GM23338 (cell line): ENCODE measurements at regions not wholly inside any gene's neighbourhood (a gene's known extent, or its start where the extent isn't known, plus 50 kb on each side); places are given as distances from the start of the nearest gene placed in this dataset.

Source experiments
- ATAC-seq: fragments of 200-7000 bp; cut with Tn5 transposase; 3 replicates; pipeline ENCODE4 v1.9.1; 2020
- DNase-seq: peaks from one replicate; pipeline ENCODE4 v3.0.0-alpha.2; 2015; ENCODE audit warnings: low spot score
- H2AFZ ChIP-seq: fragments of 200-600 bp; sonication (generic); 2 replicates; pipeline ENCODE4 v1.8.0; 2016; ENCODE audit warnings: antibody characterized with exemption, mild to moderate bottlenecking, moderate library complexity
- H3F3A ChIP-seq: fragments of 200-600 bp; sonication (generic); replicated peaks from 2 replicates; pipeline ENCODE4 v1.8.0; 2017; ENCODE audit warnings: antibody characterized with exemption, mixed run types, low read depth
- H3K27ac ChIP-seq: fragments of 200-600 bp; sonication (generic); 2 replicates; pipeline ENCODE4 v1.6.1; 2016; ENCODE audit warnings: low read depth
- H3K27me3 ChIP-seq: fragments of 200-600 bp; sonication (generic); 2 replicates; pipeline ENCODE4 v1.8.0; 2016; ENCODE audit warnings: mild to moderate bottlenecking, mixed run types, moderate library complexity; ENCODE audit not compliant: insufficient read depth
- H3K36me3 ChIP-seq: fragments of 200-600 bp; sonication (generic); 2 replicates; pipeline ENCODE4 v1.8.0; 2016; ENCODE audit warnings: mild to moderate bottlenecking; ENCODE audit not compliant: insufficient read depth
- H3K4me1 ChIP-seq: fragments of 200-600 bp; sonication (generic); 2 replicates; pipeline ENCODE4 v1.8.0; 2016; ENCODE audit warnings: mild to moderate bottlenecking, moderate library complexity; ENCODE audit not compliant: insufficient read depth
- H3K4me2 ChIP-seq: fragments of 200-600 bp; sonication (generic); 2 replicates; pipeline ENCODE4 v1.7.1; 2017; ENCODE audit warnings: mixed run types
- H3K4me3 ChIP-seq: fragments of 200-600 bp; sonication (generic); 2 replicates; pipeline ENCODE4 v1.6.1; 2016; ENCODE audit warnings: mixed run types
- H3K79me2 ChIP-seq: fragments of 200-600 bp; sonication (generic); replicated peaks from 2 replicates; pipeline ENCODE4 v1.8.0; 2017; ENCODE audit warnings: mild to moderate bottlenecking; ENCODE audit not compliant: insufficient read depth
- H3K9me2 ChIP-seq: fragments of 200-600 bp; sonication (generic); 2 replicates; pipeline ENCODE4 v1.8.0; 2017; ENCODE audit not compliant: insufficient read depth
- H4K20me1 ChIP-seq: fragments of 200-600 bp; sonication (generic); replicated peaks from 2 replicates; pipeline ENCODE4 v1.8.0; 2017; ENCODE audit warnings: mild to moderate bottlenecking; ENCODE audit not compliant: insufficient read depth
- H3K27ac Mint-ChIP-seq: 2 replicates; pipeline ENCODE4 v1.8.0; 2020; ENCODE audit warnings: inconsistent platforms, mild to moderate bottlenecking, moderate library complexity, mixed read lengths
- H3K27me3 Mint-ChIP-seq: 3 replicates; pipeline ENCODE4 v1.8.0; 2022; ENCODE audit warnings: low read depth, mild to moderate bottlenecking, moderate library complexity, mixed read lengths, inconsistent platforms; ENCODE audit not compliant: insufficient read depth, poor library complexity
- H3K36me3 Mint-ChIP-seq: 3 replicates; pipeline ENCODE4 v1.8.0; 2021; ENCODE audit warnings: low read depth, mild to moderate bottlenecking, inconsistent platforms, moderate library complexity, mixed read lengths
- H3K4me1 Mint-ChIP-seq: 3 replicates; pipeline ENCODE4 v1.8.0; 2020; ENCODE audit warnings: mild to moderate bottlenecking, inconsistent platforms, mixed read lengths
- H3K4me3 Mint-ChIP-seq: 3 replicates; pipeline ENCODE4 v1.8.0; 2021; ENCODE audit warnings: moderate library complexity, mild to moderate bottlenecking, inconsistent platforms, mixed read lengths
- H3K9me3 Mint-ChIP-seq: 3 replicates; pipeline ENCODE4 v1.8.0; 2020; ENCODE audit warnings: moderate library complexity, mild to moderate bottlenecking, inconsistent platforms, mixed read lengths
- CREB1 ChIP-seq: fragments of 250-450 bp; sonication (Bioruptor Pico); IDR thresholded peaks from 2 replicates; pipeline ENCODE4 v1.5.0; 2020; ENCODE audit warnings: low read depth, mild to moderate bottlenecking, moderate library complexity
- ETS1 ChIP-seq: IDR thresholded peaks from 2 replicates; pipeline ENCODE4 v1.6.1; 2016; ENCODE audit warnings: antibody characterized with exemption
- JUNB ChIP-seq: IDR thresholded peaks from one replicate; pipeline ENCODE4 v1.6.1; 2016; ENCODE audit warnings: antibody characterized with exemption; ENCODE audit not compliant: unreplicated experiment
- POLR2AphosphoS5 ChIP-seq: IDR thresholded peaks from 2 replicates; pipeline ENCODE4 v1.6.1; 2016; ENCODE audit warnings: antibody characterized with exemption, low read depth
- REST ChIP-seq: IDR thresholded peaks from one replicate; pipeline ENCODE4 v1.6.1; 2018; ENCODE audit warnings: antibody characterized with exemption; ENCODE audit not compliant: unreplicated experiment
- STAT1 ChIP-seq: IDR thresholded peaks from one replicate; pipeline ENCODE4 v1.6.1; 2016; ENCODE audit warnings: antibody characterized with exemption; ENCODE audit not compliant: unreplicated experiment
- ZNF114 ChIP-seq: fragments of 250-450 bp; sonication (Bioruptor Pico); IDR thresholded peaks from 2 replicates; pipeline ENCODE4 v1.5.0; 2020; ENCODE audit warnings: mild to moderate bottlenecking, moderate library complexity
- ZNF331 ChIP-seq: fragments of 250-450 bp; sonication (Bioruptor Pico); IDR thresholded peaks from 2 replicates; pipeline ENCODE4 v1.5.0; 2020; ENCODE audit warnings: low read depth, mild to moderate bottlenecking, moderate library complexity
- TF ChIP-seq, protein P1 (sequence below): fragments of 250-450 bp; sonication (Bioruptor Pico); IDR thresholded peaks from 2 replicates; pipeline ENCODE4 v1.5.0; 2020; ENCODE audit warnings: mild to moderate bottlenecking, moderate library complexity

- TF ChIP-seq, protein P1, sequence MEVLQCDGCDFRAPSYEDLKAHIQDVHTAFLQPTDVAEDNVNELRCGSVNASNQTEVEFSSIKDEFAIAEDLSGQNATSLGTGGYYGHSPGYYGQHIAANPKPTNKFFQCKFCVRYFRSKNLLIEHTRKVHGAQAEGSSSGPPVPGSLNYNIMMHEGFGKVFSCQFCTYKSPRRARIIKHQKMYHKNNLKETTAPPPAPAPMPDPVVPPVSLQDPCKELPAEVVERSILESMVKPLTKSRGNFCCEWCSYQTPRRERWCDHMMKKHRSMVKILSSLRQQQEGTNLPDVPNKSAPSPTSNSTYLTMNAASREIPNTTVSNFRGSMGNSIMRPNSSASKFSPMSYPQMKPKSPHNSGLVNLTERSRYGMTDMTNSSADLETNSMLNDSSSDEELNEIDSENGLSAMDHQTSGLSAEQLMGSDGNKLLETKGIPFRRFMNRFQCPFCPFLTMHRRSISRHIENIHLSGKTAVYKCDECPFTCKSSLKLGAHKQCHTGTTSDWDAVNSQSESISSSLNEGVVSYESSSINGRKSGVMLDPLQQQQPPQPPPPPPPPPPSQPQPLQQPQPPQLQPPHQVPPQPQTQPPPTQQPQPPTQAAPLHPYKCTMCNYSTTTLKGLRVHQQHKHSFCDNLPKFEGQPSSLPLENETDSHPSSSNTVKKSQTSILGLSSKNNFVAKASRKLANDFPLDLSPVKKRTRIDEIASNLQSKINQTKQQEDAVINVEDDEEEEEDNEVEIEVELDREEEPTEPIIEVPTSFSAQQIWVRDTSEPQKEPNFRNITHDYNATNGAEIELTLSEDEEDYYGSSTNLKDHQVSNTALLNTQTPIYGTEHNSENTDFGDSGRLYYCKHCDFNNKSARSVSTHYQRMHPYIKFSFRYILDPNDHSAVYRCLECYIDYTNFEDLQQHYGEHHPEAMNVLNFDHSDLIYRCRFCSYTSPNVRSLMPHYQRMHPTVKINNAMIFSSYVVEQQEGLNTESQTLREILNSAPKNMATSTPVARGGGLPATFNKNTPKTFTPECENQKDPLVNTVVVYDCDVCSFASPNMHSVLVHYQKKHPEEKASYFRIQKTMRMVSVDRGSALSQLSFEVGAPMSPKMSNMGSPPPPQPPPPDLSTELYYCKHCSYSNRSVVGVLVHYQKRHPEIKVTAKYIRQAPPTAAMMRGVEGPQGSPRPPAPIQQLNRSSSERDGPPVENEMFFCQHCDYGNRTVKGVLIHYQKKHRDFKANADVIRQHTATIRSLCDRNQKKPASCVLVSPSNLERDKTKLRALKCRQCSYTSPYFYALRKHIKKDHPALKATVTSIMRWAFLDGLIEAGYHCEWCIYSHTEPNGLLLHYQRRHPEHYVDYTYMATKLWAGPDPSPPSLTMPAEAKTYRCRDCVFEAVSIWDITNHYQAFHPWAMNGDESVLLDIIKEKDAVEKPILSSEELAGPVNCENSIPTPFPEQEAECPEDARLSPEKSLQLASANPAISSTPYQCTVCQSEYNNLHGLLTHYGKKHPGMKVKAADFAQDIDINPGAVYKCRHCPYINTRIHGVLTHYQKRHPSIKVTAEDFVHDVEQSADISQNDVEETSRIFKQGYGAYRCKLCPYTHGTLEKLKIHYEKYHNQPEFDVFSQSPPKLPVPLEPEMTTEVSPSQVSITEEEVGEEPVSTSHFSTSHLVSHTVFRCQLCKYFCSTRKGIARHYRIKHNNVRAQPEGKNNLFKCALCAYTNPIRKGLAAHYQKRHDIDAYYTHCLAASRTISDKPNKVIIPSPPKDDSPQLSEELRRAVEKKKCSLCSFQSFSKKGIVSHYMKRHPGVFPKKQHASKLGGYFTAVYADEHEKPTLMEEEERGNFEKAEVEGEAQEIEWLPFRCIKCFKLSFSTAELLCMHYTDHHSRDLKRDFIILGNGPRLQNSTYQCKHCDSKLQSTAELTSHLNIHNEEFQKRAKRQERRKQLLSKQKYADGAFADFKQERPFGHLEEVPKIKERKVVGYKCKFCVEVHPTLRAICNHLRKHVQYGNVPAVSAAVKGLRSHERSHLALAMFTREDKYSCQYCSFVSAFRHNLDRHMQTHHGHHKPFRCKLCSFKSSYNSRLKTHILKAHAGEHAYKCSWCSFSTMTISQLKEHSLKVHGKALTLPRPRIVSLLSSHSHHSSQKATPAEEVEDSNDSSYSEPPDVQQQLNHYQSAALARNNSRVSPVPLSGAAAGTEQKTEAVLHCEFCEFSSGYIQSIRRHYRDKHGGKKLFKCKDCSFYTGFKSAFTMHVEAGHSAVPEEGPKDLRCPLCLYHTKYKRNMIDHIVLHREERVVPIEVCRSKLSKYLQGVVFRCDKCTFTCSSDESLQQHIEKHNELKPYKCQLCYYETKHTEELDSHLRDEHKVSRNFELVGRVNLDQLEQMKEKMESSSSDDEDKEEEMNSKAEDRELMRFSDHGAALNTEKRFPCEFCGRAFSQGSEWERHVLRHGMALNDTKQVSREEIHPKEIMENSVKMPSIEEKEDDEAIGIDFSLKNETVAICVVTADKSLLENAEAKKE (CRISPR knock-in tag): no peak
- TF ChIP-seq ETS1: no peak
- no peak for TF ChIP-seq ZNF114 (CRISPR knock-in tag)
- no peak for TF ChIP-seq ZNF331
Observed at GRCh38 chr13:99648066-99648665, 146.9 kb downstream of the TM9SF2 start (continued).

DNA sequence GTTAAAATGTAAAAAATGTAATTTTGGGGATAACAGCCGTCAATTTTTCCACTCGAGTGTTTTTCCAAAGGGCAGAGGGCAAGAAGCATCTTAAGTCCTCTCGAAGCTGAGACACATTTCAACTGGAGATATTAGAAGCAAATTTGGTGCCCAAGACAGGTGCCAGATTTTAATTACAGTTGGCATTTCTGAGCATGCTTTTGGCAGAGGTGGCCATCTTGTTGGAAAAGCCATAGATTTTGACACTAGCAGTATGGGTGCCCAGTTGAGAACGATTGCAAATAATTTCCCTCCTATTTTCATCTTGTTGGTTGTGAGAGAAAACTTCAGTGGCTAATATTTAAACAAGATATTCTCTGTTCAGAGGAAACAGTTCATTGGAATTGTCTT lies 146.3 kb downstream of the TM9SF2 start:
- no peaks in the 10 kb centered on the region for H3K27me3 ChIP-seq
- no peak overlapping the region for H2AFZ ChIP-seq
- peaks cover 17% of the 10 kb centered on the region for H3K4me1 ChIP-seq
- no peak overlapping the region for H3K27ac ChIP-seq
- no peak overlapping the region for H3K4me3 ChIP-seq
- no peaks in the 10 kb centered on the region for H3K36me3 ChIP-seq
- Mint-ChIP-seq H3K4me3 (no peak overlapping the region), H3K36me3 (no peaks in the 10 kb centered on the region), H3K4me1 (peaks cover 20% of the 10 kb centered on the region), H3K9me3 (no peaks in the 10 kb centered on the region), H3K27ac (no peak overlapping the region), H3K27me3 (peaks cover 2% of the 10 kb centered on the region)
- H3K79me2 ChIP-seq: no peaks in the 10 kb centered on the region
- ATAC-seq: no peak
- H4K20me1 ChIP-seq: no peaks in the 10 kb centered on the region
- 0 out of 2 replicates have a peak, but pooled peaks cover 2% of the 10 kb centered on the region for H3K9me2 ChIP-seq
- no peak overlapping the region for H3K4me2 ChIP-seq
- H3F3A ChIP-seq: 0 out of 2 replicates have a peak, but pooled peaks cover 4% of the 10 kb centered on the region
- no peak for DNase-seq
- TF ChIP-seq ZNF114 (CRISPR knock-in tag) (no peak), REST (no peak), STAT1 (no peak), ZNF331 (no peak), ETS1 (no peak), POLR2AphosphoS5 (no peak), JUNB (no peak), CREB1 (CRISPR knock-in tag) (no peak)
